Endothelial cell of umbilical vein (primary cell): ENCODE measurements at regions not wholly inside any gene's neighbourhood (a gene's known extent, or its start where the extent isn't known, plus 50 kb on each side); places are given as distances from the start of the nearest gene placed in this dataset.

Experiments used
- BruUV-seq: library from RNA; stranded (reverse); fragments of 400-500 nt; replicated peaks from 2 replicates; lab custom pipeline; 2021; lab: Mats Ljungman, UMichigan
- CTCF ChIA-PET: fragments of 300-600, 350-600 bp; sonication (Branson Sonifier 250); formaldehyde crosslinking; loops from one replicate; lab custom pipeline; 2021; ENCODE audit warnings: antibody characterized with exemption, inconsistent platforms; lab: Charles Lee
- POLR2A ChIA-PET: fragments of 300-600, 350-600 bp; sonication (Branson Sonifier 250); formaldehyde crosslinking; loops from one replicate; lab custom pipeline; 2021; ENCODE audit warnings: antibody characterized with exemption, inconsistent platforms; lab: Charles Lee
- DNase-seq: peaks from one replicate; pipeline ENCODE4 v3.0.0-alpha.2; 2011; ENCODE audit warnings: low read depth, low spot score
- FAIRE-seq: peaks from 2 replicates; lab custom pipeline; 2011; peaks lifted over from hg19 to GRCh38; lab: Jason Lieb, UNC
- H2AFZ ChIP-seq: 2 replicates; pipeline ENCODE4 v1.6.0; 2012; ENCODE audit warnings: low read depth, low read length, control low read depth, inconsistent platforms
- H3K27ac ChIP-seq: 2 replicates; pipeline ENCODE4 v1.5.1; 2011; ENCODE audit warnings: low read depth, mild to moderate bottlenecking, control low read depth, low read length, moderate library complexity; ENCODE audit not compliant: insufficient read depth
- H3K27me3 ChIP-seq, 2 experiments: 2 replicates each; pipeline versions ENCODE4 v1.6.0 to v1.6.1; 2011; ENCODE audit warnings: low read length in 2 of 2, mixed read lengths in 1 of 2; ENCODE audit not compliant: control insufficient read depth in 2 of 2, insufficient read depth in 2 of 2
- H3K36me3 ChIP-seq, 2 experiments: 2 replicates in 1 of 2; 3 replicates in 1 of 2; pipeline ENCODE4 v1.5.1; 2011; ENCODE audit warnings: low read length in 2 of 2, mild to moderate bottlenecking in 1 of 2, moderate library complexity in 1 of 2; ENCODE audit not compliant: control insufficient read depth in 2 of 2, insufficient read depth in 2 of 2; ENCODE audit errors: extremely low read depth in 1 of 2
- H3K4me1 ChIP-seq: 3 replicates; pipeline ENCODE4 v1.5.1; 2011; ENCODE audit warnings: mild to moderate bottlenecking, low read length; ENCODE audit not compliant: control insufficient read depth, insufficient read depth; ENCODE audit errors: extremely low read depth
- H3K4me2 ChIP-seq: 2 replicates; pipeline ENCODE4 v1.6.1; 2011; ENCODE audit warnings: low read length, control low read depth, mixed read lengths; ENCODE audit not compliant: insufficient read depth
- H3K4me3 ChIP-seq, 3 experiments: fragments of 200-600 bp in 1 of 3; sonication (generic), shearing (Covaris generic) in 1 of 3; replicated peaks in 1 of 3; 2 replicates each; pipeline ENCODE4 v1.5.1; 2011 to 2016; ENCODE audit warnings: control low read depth in 3 of 3, low read length in 3 of 3, mild to moderate bottlenecking in 2 of 3, inconsistent platforms in 1 of 3, low read depth in 1 of 3, moderate library complexity in 1 of 3; ENCODE audit not compliant: insufficient read depth in 1 of 3
- H3K79me2 ChIP-seq: 2 replicates; pipeline ENCODE4 v1.6.0; 2012; ENCODE audit warnings: low read length, inconsistent platforms; ENCODE audit not compliant: control insufficient read depth, insufficient read depth
- H3K9ac ChIP-seq: replicated peaks from 2 replicates; pipeline ENCODE3; 2011; ENCODE audit warnings: low read length, control low read depth; ENCODE audit not compliant: insufficient read depth; ENCODE audit errors: extremely low read depth
- H3K9me1 ChIP-seq: replicated peaks from 3 replicates; pipeline ENCODE4 v1.6.0; 2011; ENCODE audit warnings: mild to moderate bottlenecking, low read length; ENCODE audit not compliant: control insufficient read depth, insufficient read depth; ENCODE audit errors: extremely low read depth
- H3K9me3 ChIP-seq: replicated peaks from 2 replicates; pipeline ENCODE4 v1.5.1; 2012; ENCODE audit warnings: low read length, inconsistent platforms; ENCODE audit not compliant: control insufficient read depth, insufficient read depth
- H4K20me1 ChIP-seq: replicated peaks from 2 replicates; pipeline ENCODE3; 2011; ENCODE audit warnings: mild to moderate bottlenecking, low read length; ENCODE audit not compliant: control insufficient read depth, insufficient read depth; ENCODE audit errors: extremely low read depth
- EZH2 ChIP-seq: IDR thresholded peaks from 2 replicates; pipeline ENCODE4 v1.6.1; 2012; ENCODE audit warnings: borderline replicate concordance, low read depth, mild to moderate bottlenecking, moderate library complexity, low read length, inconsistent platforms; ENCODE audit not compliant: severe bottlenecking
- FOS ChIP-seq: IDR thresholded peaks from 2 replicates; pipeline ENCODE4 v1.6.1; 2011; ENCODE audit warnings: mild to moderate bottlenecking, low read length, moderate library complexity, borderline replicate concordance; ENCODE audit not compliant: insufficient read depth
- GATA2 ChIP-seq: IDR thresholded peaks from 2 replicates; pipeline ENCODE4 v1.7.0; 2011; ENCODE audit warnings: low read depth, mild to moderate bottlenecking, moderate library complexity, mixed read lengths, low read length; ENCODE audit not compliant: insufficient read length, insufficient read depth
- JUN ChIP-seq: IDR thresholded peaks from 2 replicates; pipeline ENCODE4 v1.6.1; 2011; ENCODE audit warnings: borderline replicate concordance, low read depth; ENCODE audit not compliant: insufficient read length, insufficient read depth
- MYC ChIP-seq: IDR thresholded peaks from one replicate; pipeline ENCODE4 v1.6.1; 2011; ENCODE audit warnings: mild to moderate bottlenecking, low read depth, low read length
- POLR2A ChIP-seq: IDR thresholded peaks from 2 replicates; pipeline ENCODE4 v1.6.1; 2012; ENCODE audit warnings: low read depth, mild to moderate bottlenecking, control low read depth, low read length
- POLR2AphosphoS5 ChIP-seq: IDR thresholded peaks from 2 replicates; pipeline ENCODE4 v1.6.1; 2012; ENCODE audit warnings: low read depth, mild to moderate bottlenecking, control low read depth, low read length, moderate library complexity; ENCODE audit not compliant: insufficient read depth
- dilution Hi-C: fragments of 300-500 bp; cut with MboI; formaldehyde crosslinking; loops from one replicate; pipeline ENCODE4 v1.15.0; 2019; ENCODE audit warnings: low sequenced_read_pairs; ENCODE audit not compliant: extremely low pct_ligation_motif_present
- intact Hi-C: fragments of 100-400 bp; cut with micrococcal nuclease; formaldehyde crosslinking; loops from one replicate; pipeline ENCODE4 v1.10.0; 2022
- TF ChIP-seq, protein P1 (sequence below): IDR thresholded peaks from 2 replicates; pipeline ENCODE4 v1.6.1; 2011; ENCODE audit not compliant: insufficient read depth, insufficient read length
- TF ChIP-seq, protein P2 (sequence below), 2 donors: IDR thresholded peaks; 1 replicate in 1 of 2; 2 replicates in 1 of 2; pipeline ENCODE4 v1.5.1; 2011; ENCODE audit warnings: low read length in 2 of 2, mild to moderate bottlenecking in 2 of 2, moderate library complexity in 2 of 2, control low read depth in 1 of 2, inconsistent platforms in 1 of 2, low read depth in 1 of 2; ENCODE audit not compliant: insufficient read depth in 1 of 2; ENCODE audit errors: extremely low read depth in 1 of 2

DNA sequence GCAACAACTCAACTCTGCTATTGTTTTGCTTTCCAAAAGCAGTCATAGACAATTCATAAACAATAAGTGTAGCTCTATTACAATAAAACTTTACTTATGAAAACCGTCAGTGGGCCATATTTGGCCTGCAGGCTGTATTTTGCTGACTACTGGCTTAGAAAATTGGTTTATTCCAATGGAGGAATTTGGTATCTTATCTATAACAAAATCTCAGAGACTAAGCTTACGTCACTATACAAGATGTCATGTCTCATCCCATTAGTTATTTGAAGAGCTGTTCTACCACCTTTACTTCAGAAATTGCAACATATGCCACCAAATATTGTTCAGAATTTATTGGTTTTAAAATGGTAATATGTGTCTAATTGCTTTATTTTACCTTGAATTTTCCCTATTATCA is 436.9 kb downstream of the HTR1B start:
- H4K20me1 ChIP-seq, result no peaks in the 10 kb centered on the region
- H3K27me3 ChIP-seq, result no peaks in the 10 kb centered on the region
- peak overlapping the region; percentile 35 for H2AFZ ChIP-seq
- intact Hi-C loops (no loop called here), dilution Hi-C loops (no loop called here)
- no peaks in the 10 kb centered on the region for H3K9me3 ChIP-seq
- DNase-seq (no peak), FAIRE-seq (no peak)
- no TSS peak for BruUV-seq
- H3K4me1 ChIP-seq, result no peaks in the 10 kb centered on the region
- CTCF ChIA-PET, result no interaction called here
- no peak overlapping the region for H3K4me3 ChIP-seq
- no peaks in the 10 kb centered on the region for H3K79me2 ChIP-seq
- no peaks in the 10 kb centered on the region for H3K9me1 ChIP-seq
- H3K27ac ChIP-seq, result no peak overlapping the region
- H3K36me3 ChIP-seq, result no peaks in the 10 kb centered on the region
- POLR2A ChIA-PET, result no interaction called here
- TF ChIP-seq FOS (no peak), MYC (no peak), POLR2A (no peak), JUN (no peak), EZH2 (no peak), POLR2AphosphoS5 (no peak), GATA2 (no peak)
- TF ChIP-seq, protein P1, sequence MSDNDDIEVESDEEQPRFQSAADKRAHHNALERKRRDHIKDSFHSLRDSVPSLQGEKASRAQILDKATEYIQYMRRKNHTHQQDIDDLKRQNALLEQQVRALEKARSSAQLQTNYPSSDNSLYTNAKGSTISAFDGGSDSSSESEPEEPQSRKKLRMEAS, result no peak
- TF ChIP-seq, protein P2, sequence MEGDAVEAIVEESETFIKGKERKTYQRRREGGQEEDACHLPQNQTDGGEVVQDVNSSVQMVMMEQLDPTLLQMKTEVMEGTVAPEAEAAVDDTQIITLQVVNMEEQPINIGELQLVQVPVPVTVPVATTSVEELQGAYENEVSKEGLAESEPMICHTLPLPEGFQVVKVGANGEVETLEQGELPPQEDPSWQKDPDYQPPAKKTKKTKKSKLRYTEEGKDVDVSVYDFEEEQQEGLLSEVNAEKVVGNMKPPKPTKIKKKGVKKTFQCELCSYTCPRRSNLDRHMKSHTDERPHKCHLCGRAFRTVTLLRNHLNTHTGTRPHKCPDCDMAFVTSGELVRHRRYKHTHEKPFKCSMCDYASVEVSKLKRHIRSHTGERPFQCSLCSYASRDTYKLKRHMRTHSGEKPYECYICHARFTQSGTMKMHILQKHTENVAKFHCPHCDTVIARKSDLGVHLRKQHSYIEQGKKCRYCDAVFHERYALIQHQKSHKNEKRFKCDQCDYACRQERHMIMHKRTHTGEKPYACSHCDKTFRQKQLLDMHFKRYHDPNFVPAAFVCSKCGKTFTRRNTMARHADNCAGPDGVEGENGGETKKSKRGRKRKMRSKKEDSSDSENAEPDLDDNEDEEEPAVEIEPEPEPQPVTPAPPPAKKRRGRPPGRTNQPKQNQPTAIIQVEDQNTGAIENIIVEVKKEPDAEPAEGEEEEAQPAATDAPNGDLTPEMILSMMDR (IDR thresholded peaks at IDR 0.05; ENCODE audit: extremely low read depth in 1 of 2, insufficient read depth in 1 of 2, low read depth in 1 of 2, low read length in 2 of 2), result no peak
- no peak overlapping the region for H3K9ac ChIP-seq
- H3K4me2 ChIP-seq, result peak overlapping the region; percentile 21
